ENCODE measurements at regions not wholly inside any gene's neighbourhood (a gene's known extent, or its start where the extent isn't known, plus 50 kb on each side); places are given as distances from the start of the nearest gene placed in this dataset.

DNA sequence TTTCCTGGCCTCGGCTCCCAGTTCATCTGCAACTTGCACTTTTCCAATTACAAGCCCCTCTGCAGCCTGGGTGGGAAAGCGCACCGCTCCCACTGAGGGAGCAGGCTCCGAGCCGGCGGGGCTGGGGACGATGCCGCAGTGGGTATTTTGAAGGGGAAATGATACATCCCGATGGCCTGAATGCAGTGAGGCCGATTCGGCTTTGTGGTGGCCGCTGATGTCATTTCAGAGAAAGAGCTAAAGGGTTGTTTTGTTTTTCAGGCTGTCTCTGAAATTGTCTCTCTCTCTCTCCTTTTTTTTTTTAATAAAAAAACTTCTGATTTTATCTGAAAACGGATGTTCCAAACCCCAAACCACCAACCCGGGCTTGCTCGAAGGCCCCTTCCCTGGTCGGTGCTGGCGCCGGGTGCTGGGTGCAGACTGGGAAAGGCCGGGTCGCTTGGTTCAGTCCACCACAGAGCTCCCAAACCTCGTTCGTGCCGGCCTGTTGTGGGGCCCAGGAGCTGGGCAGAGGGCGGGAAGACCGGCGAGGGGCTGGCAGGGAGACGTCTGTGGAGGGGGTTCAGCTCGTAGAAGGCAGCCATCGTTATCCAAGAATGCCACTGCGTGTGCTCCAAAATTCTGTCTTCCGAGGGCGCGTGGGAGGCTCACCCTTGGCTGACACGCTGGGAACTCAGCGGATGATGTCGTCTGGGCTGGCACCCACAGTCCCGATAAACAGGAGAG lies 102.8 kb downstream of the FOXL1 start:
- H3K4me3 ChIP-seq (ENCODE audit: insufficient read depth, low read depth, low read length), result no peak overlapping the region
- H3K27me3 ChIP-seq (ENCODE audit: control insufficient read depth, insufficient read depth, low read length, poor library complexity, severe bottlenecking), result no peaks in the 10 kb centered on the region
- H3K9me3 ChIP-seq (ENCODE audit: control insufficient read depth, low read length), result no peaks in the 10 kb centered on the region
- H3K27ac ChIP-seq (ENCODE audit: insufficient read depth, low read depth, low read length, poor library complexity, severe bottlenecking), result no peak overlapping the region
- 93 to 94% methylated on average over 37 of the region's 37 CpGs for WGBS, 2 experiments
- no peaks in the 10 kb centered on the region for H3K4me1 ChIP-seq (ENCODE audit: control insufficient read depth, insufficient read depth, low read length)
- H3K36me3 ChIP-seq (ENCODE audit: control insufficient read depth, insufficient read depth, low read length), result no peaks in the 10 kb centered on the region

DNA sequence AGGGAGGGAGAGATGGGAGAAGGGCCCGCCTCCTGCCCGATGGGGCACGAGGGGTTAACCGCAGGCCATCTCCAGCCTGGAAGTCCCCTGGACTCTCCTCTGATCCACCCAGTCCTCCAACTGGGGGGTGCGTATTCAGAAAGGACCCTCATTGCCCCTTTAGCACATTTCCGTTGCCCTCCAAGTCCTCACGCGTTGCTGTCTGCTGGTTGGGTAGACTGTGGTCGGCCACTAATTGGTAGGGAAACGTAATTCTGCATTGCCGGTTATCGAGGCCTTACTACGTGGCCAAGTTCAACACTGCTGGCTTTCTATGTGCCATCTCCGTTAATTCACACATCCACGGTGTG lies 103.4 kb downstream of the FOXL1 start:
- no peaks in the 10 kb centered on the region for H3K36me3 ChIP-seq (ENCODE audit: control insufficient read depth, insufficient read depth, low read length)
- WGBS, 2 experiments, result 91 to 93% methylated on average over 15 of the region's 15 CpGs
- no peak overlapping the region for H3K4me3 ChIP-seq (ENCODE audit: insufficient read depth, low read depth, low read length)
- H3K4me1 ChIP-seq (ENCODE audit: control insufficient read depth, insufficient read depth, low read length), result no peaks in the 10 kb centered on the region
- H3K9me3 ChIP-seq (ENCODE audit: control insufficient read depth, low read length), result no peaks in the 10 kb centered on the region
- H3K27ac ChIP-seq (ENCODE audit: insufficient read depth, low read depth, low read length, poor library complexity, severe bottlenecking), result no peak overlapping the region
- no peaks in the 10 kb centered on the region for H3K27me3 ChIP-seq (ENCODE audit: control insufficient read depth, insufficient read depth, low read length, poor library complexity, severe bottlenecking)

DNA sequence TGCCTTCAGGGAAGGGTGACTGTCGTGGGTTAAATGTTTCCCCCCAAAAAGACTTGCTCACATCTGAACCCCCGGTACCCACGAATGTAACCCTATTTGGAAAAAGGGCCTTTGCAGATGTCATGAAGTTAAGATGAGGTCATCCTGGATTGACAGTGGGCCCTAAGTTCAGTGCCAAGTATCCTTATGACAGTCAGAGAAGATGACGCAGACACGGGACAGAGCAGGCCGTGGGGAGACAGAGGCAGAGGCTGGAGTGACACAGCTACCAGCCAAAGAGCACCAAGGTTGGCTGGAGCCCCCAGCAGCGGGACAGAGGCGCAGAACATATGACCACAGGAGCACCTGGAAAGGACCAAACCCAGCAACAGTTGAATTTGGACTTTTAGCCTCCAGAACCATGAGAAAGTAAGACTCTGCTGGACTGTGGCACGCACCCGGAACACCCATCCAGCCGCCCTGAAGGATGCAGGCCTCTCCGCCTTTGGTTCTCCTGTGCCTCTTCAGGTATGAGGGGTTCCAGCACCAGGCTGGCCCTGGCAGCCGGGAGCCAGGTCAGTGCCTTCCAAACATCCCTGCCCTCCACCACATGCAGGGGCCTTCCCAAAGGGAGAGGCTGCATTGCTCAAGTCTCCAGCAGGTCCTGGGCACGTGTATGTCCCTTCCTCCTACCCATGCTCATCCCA lies 104.0 kb downstream of the FOXL1 start:
- Histone ChIP-seq H3K27ac (ENCODE audit: insufficient read depth, low read depth, low read length, poor library complexity, severe bottlenecking) (no peak overlapping the region), H3K9me3 (ENCODE audit: control insufficient read depth, low read length) (no peaks in the 10 kb centered on the region), H3K4me3 (ENCODE audit: insufficient read depth, low read depth, low read length) (no peak overlapping the region), H3K36me3 (ENCODE audit: control insufficient read depth, insufficient read depth, low read length) (no peaks in the 10 kb centered on the region), H3K4me1 (ENCODE audit: control insufficient read depth, insufficient read depth, low read length) (no peaks in the 10 kb centered on the region), H3K27me3 (ENCODE audit: control insufficient read depth, insufficient read depth, low read length, poor library complexity, severe bottlenecking) (no peaks in the 10 kb centered on the region)
- WGBS, 2 experiments, result 93 to 94% methylated on average over 14 of the region's 14 CpGs

DNA sequence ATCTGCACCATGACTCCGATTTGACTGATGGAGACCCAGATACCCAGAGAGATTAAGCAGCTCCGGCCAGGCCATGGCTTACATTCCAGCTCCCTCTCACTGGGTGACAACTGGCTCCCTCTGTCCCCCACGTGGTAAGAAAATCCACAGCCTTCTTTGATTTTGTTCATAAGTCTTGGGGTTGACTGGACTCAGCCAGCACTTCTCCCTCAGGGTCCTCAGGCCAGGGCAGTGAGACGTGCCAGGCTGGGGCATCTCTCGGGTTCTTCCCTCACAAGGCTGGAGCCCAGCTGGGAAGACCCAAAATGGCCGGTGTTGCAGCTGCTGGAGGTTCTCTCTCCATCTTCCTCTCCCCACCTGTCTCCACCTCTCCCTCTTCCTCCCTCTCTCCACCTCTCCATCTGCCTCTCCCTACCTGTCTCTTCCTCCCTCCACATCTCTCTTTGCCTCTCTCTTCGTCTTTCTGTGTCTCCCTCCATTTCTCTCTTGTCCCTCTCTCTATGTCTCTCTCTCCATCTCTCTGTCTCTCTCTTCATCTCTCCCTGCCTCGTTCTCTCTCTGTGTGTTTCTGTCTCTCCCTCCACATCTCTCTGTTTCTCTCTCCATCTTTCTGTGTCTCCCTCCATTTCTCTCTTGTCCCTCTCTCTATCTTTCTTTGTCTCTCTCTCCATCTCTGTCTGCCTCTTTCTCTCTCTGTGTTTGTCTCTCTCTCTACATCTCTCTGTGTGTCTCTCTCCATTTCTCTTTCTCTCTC lies 105.3 kb downstream of the FOXL1 start:
- no peaks in the 10 kb centered on the region for H3K36me3 ChIP-seq (ENCODE audit: control insufficient read depth, insufficient read depth, low read length)
- H3K9me3 ChIP-seq (ENCODE audit: control insufficient read depth, low read length), result no peaks in the 10 kb centered on the region
- no peaks in the 10 kb centered on the region for H3K4me1 ChIP-seq (ENCODE audit: control insufficient read depth, insufficient read depth, low read length)
- no peak overlapping the region for H3K27ac ChIP-seq (ENCODE audit: insufficient read depth, low read depth, low read length, poor library complexity, severe bottlenecking)
- 78% methylated on average over 8 of the region's 8 CpGs for WGBS, 2 experiments
- H3K4me3 ChIP-seq (ENCODE audit: insufficient read depth, low read depth, low read length), result no peak overlapping the region
- H3K27me3 ChIP-seq (ENCODE audit: control insufficient read depth, insufficient read depth, low read length, poor library complexity, severe bottlenecking), result no peaks in the 10 kb centered on the region

DNA sequence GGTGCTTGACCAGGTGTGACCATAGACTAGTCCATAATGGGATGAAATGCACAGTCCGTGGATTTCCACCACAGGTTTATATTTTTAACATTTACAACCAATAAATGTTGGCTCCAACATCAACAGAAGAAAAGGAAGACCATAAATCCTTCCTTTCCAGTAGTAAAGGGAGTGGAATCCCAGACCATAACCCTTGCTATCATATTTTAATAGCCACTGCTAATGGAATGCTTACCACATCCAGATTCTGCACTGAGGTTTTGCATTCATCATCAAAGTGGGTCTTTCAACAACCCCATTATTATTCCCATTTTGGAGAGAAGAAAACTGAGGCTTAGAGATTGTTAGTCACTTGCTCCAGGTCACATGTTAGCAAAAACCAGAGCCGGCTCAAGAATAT lies 106.7 kb downstream of the FOXL1 start:
- 96% methylated on average over 2 of the region's 2 CpGs for WGBS, 2 experiments

DNA sequence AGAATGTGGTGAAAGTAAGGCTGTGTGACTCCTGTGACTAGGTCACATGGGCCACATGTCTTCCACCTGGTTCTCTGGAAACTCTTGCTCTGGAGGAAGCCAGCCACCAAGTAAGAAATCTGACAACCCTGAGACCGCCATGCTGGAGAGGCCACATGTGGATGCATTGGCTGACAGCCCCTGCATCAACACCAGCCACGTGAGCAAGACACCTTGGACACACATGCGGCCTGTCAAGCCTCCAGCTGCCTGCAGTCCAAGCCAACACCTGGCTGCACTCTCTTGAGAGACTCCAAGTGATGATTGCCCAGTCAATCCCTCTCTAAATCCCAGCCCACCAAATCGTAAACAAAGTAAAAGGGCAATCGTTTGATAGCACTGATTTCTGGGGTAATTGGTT lies 112.6 kb downstream of the FOXL1 start:
- H3K27ac ChIP-seq (ENCODE audit: insufficient read depth, low read depth, low read length, poor library complexity, severe bottlenecking), result no peak overlapping the region
- no peaks in the 10 kb centered on the region for H3K27me3 ChIP-seq (ENCODE audit: control insufficient read depth, insufficient read depth, low read length, poor library complexity, severe bottlenecking)
- no peak overlapping the region for H3K4me3 ChIP-seq (ENCODE audit: insufficient read depth, low read depth, low read length)
- WGBS, 2 experiments, result 92 to 95% methylated on average over 5 of the region's 5 CpGs
- H3K9me3 ChIP-seq (ENCODE audit: control insufficient read depth, low read length), result no peaks in the 10 kb centered on the region
- peaks cover 9% of the 10 kb centered on the region for H3K4me1 ChIP-seq (ENCODE audit: control insufficient read depth, insufficient read depth, low read length)
- no peaks in the 10 kb centered on the region for H3K36me3 ChIP-seq (ENCODE audit: control insufficient read depth, insufficient read depth, low read length)

More for the DNA sequence above, 106.7 kb downstream of the FOXL1 start:
- Histone ChIP-seq H3K27me3 (ENCODE audit: control insufficient read depth, insufficient read depth, low read length, poor library complexity, severe bottlenecking) (no peaks in the 10 kb centered on the region), H3K4me1 (ENCODE audit: control insufficient read depth, insufficient read depth, low read length) (no peaks in the 10 kb centered on the region), H3K9me3 (ENCODE audit: control insufficient read depth, low read length) (no peaks in the 10 kb centered on the region), H3K4me3 (ENCODE audit: insufficient read depth, low read depth, low read length) (no peak overlapping the region), H3K36me3 (ENCODE audit: control insufficient read depth, insufficient read depth, low read length) (no peaks in the 10 kb centered on the region), H3K27ac (ENCODE audit: insufficient read depth, low read depth, low read length, poor library complexity, severe bottlenecking) (no peak overlapping the region)

DNA sequence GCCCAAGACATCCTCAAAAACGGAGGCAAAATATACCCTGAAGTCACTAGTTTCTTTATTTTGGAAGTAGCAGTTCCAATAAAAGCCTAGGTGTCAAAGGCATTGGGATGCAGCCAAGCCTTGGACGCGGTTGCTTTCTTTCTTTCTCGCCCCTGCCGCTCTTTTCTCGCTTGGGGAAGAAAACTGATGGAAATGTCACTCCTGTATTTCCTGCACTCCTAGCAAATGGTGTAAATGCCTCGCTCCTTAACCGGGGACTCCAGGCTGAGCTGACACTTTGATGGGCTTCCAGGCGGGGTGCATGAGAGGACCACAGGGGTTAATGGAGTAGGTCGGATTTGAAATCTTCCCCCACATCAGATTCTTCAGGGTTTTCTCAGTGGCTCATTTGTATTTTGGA lies 114.1 kb downstream of the FOXL1 start:
- no peaks in the 10 kb centered on the region for H3K27me3 ChIP-seq (ENCODE audit: control insufficient read depth, insufficient read depth, low read length, poor library complexity, severe bottlenecking)
- no peaks in the 10 kb centered on the region for H3K9me3 ChIP-seq (ENCODE audit: control insufficient read depth, low read length)
- no peaks in the 10 kb centered on the region for H3K36me3 ChIP-seq (ENCODE audit: control insufficient read depth, insufficient read depth, low read length)
- peaks cover 9% of the 10 kb centered on the region for H3K4me1 ChIP-seq (ENCODE audit: control insufficient read depth, insufficient read depth, low read length)
- H3K27ac ChIP-seq (ENCODE audit: insufficient read depth, low read depth, low read length, poor library complexity, severe bottlenecking), result no peak overlapping the region
- 66 to 70% methylated on average over 10 of the region's 10 CpGs for WGBS, 2 experiments
- H3K4me3 ChIP-seq (ENCODE audit: insufficient read depth, low read depth, low read length), result no peak overlapping the region

DNA sequence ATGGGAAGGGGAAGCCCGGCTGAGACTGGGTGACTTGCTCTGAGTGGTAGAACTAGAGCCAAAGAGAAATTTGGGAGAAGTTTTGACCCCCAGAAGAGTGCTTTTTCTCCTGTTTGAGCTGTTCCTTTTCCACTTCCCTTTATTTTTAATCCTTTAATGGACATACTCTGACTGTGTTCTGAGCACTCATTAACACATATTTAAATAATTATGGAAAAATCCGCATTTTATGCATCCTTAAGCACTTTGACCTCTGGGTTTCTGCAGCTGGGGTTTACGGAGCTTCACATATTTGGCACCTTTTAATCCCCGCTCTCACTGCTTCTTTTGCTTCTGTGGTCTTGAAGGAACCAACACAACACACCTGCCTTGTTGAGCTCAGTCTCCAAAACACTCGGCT lies 114.7 kb downstream of the FOXL1 start:
- 74 to 75% methylated on average over 5 of the region's 5 CpGs for WGBS, 2 experiments
- Histone ChIP-seq H3K27ac (ENCODE audit: insufficient read depth, low read depth, low read length, poor library complexity, severe bottlenecking) (no peak overlapping the region), H3K4me3 (ENCODE audit: insufficient read depth, low read depth, low read length) (no peak overlapping the region), H3K36me3 (ENCODE audit: control insufficient read depth, insufficient read depth, low read length) (no peaks in the 10 kb centered on the region), H3K27me3 (ENCODE audit: control insufficient read depth, insufficient read depth, low read length, poor library complexity, severe bottlenecking) (no peaks in the 10 kb centered on the region), H3K9me3 (ENCODE audit: control insufficient read depth, low read length) (no peaks in the 10 kb centered on the region), H3K4me1 (ENCODE audit: control insufficient read depth, insufficient read depth, low read length) (peaks cover 9% of the 10 kb centered on the region)

DNA sequence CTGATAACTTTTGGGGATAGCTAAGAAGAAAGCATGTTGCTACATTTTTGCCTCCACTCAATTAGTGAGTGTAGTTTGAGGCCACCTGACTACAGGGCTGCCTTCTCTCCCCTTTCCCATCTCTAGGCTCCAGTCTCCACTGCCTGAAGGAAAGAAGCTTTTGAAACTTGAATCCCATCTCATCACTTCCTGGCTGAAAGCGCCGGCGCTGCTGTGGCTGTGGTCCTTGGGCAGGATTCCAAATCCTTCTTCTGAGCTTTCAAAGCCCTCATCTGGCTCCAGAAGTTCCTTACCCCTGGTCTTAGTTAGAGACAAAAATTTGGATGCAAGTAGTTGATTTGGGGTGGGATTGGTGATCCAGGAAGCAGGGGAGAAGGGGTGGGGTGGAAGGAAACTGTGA lies 119.4 kb downstream of the FOXL1 start:
- 80 to 87% methylated on average over 3 of the region's 3 CpGs for WGBS, 2 experiments
- H3K4me1 ChIP-seq (ENCODE audit: control insufficient read depth, insufficient read depth, low read length), result peaks cover under 1% of the 10 kb centered on the region
- no peak overlapping the region for H3K4me3 ChIP-seq (ENCODE audit: insufficient read depth, low read depth, low read length)
- no peaks in the 10 kb centered on the region for H3K27me3 ChIP-seq (ENCODE audit: control insufficient read depth, insufficient read depth, low read length, poor library complexity, severe bottlenecking)
- no peaks in the 10 kb centered on the region for H3K36me3 ChIP-seq (ENCODE audit: control insufficient read depth, insufficient read depth, low read length)
- no peaks in the 10 kb centered on the region for H3K9me3 ChIP-seq (ENCODE audit: control insufficient read depth, low read length)
- no peak overlapping the region for H3K27ac ChIP-seq (ENCODE audit: insufficient read depth, low read depth, low read length, poor library complexity, severe bottlenecking)
